COLO829 (cell line): ENCODE measurements at regions not wholly inside any gene's neighbourhood (a gene's known extent, or its start where the extent isn't known, plus 50 kb on each side); places are given as distances from the start of the nearest gene placed in this dataset.

ENCODE experiments used
- DNase-seq: peaks from one replicate; pipeline ENCODE4 v3.0.0; 2012; ENCODE audit warnings: low spot score

- DNase-seq = no peak
Measured at GRCh38 chr11:10926801-10927211, 69.0 kb upstream of the ZBED5 start.

- DNase-seq = no peak
Measured at GRCh38 chr11:10925149-10925926, 67.5 kb upstream of the ZBED5 start.

- no peak for DNase-seq
Measured at GRCh38 chr11:10923882-10924281, 66.0 kb upstream of the ZBED5 start.

GRCh38 chr11:10922892-10923291, 65.0 kb upstream of the ZBED5 start:
- DNase-seq = no peak

- DNase-seq = no peak
Measured at GRCh38 chr11:10920875-10921274, 63.0 kb upstream of the ZBED5 start.

- DNase-seq = no peak
Measured at GRCh38 chr11:10920205-10920604, 62.4 kb upstream of the ZBED5 start.

- DNase-seq = no peak
Measured at GRCh38 chr11:10918698-10919097, 60.8 kb upstream of the ZBED5 start.

- no peak for DNase-seq
Measured at GRCh38 chr11:10918275-10918674, 60.4 kb upstream of the ZBED5 start.

GRCh38 chr11:10917802-10918201, 59.9 kb upstream of the ZBED5 start:
- no peak for DNase-seq

GRCh38 chr11:10916665-10917064, 58.8 kb upstream of the ZBED5 start:
- no peak for DNase-seq

GRCh38 chr11:10914050-10914449, 56.2 kb upstream of the ZBED5 start:
- DNase-seq = no peak

- DNase-seq = no peak
Measured at GRCh38 chr11:10913075-10913474, 55.2 kb upstream of the ZBED5 start.

GRCh38 chr11:10911907-10912306, 54.1 kb upstream of the ZBED5 start:
- DNase-seq = no peak

GRCh38 chr11:10909141-10909883, 51.5 kb upstream of the ZBED5 start:
- no peak for DNase-seq

- DNase-seq = no peak
Measured at GRCh38 chr11:10908215-10908951, 50.5 kb upstream of the ZBED5 start.
